Mammary epithelial cell (primary cell): ENCODE measurements at regions not wholly inside any gene's neighbourhood (a gene's known extent, or its start where the extent isn't known, plus 50 kb on each side); places are given as distances from the start of the nearest gene placed in this dataset.

Experiments used
- EZH2 ChIP-seq: IDR thresholded peaks from 2 replicates; pipeline ENCODE4 v1.6.1; 2012; ENCODE audit warnings: low read length, inconsistent platforms, borderline replicate concordance
- TF ChIP-seq, protein P1 (sequence below), 2 donors: IDR thresholded peaks in 1 of 2; conservative IDR thresholded peaks in 1 of 2; 2 replicates each; pipeline ENCODE4 v1.5.1; 2011 to 2012; ENCODE audit warnings: inconsistent platforms in 2 of 2, low read length in 2 of 2, mild to moderate bottlenecking in 2 of 2, control low read depth in 1 of 2, low read depth in 1 of 2; ENCODE audit not compliant: insufficient read depth in 1 of 2; ENCODE audit errors: extremely low read depth in 1 of 2

DNA sequence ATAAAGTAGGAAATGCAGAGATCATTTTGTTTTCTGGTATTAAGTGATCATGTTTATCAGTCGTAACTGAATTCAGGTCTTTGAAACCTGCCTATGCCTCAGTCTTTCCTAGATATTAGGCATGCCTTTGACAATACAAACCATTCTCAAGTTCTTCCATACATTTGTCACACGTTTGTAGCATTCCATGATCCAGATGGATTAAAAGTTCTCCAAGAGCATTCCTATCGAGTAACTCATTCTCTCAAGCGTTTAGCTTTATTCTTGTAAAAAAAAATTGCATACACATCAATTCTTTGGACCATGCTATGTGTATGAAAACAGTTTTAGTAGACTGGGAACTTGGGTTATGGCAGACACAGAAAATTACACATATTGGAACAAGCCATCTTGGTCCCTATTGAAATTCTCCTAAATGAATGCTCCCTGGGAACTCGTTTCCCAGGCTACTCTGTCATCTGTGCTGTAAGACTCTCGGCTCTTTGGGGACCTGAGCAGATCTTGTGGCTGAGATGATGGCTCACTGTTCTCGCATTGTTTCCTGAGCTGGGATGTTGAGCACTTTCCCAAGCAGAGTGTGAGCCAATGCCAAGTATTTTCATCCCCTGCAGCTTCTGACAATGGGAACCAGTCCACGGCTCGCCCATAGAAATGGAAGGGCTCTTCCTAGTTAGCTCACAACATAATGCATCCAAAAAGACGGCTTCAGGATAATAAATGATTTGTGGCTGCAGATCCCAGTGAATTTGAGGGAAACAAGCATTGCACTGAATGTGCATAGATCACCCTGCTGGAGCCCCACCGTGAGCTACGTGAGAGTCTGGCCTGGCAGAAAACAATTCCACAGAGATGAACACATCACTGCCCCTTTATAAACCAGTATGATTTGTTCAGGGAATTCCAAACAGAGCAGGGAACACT lies 230.2 kb downstream of the IRX1 start:
- TF ChIP-seq, protein P1, sequence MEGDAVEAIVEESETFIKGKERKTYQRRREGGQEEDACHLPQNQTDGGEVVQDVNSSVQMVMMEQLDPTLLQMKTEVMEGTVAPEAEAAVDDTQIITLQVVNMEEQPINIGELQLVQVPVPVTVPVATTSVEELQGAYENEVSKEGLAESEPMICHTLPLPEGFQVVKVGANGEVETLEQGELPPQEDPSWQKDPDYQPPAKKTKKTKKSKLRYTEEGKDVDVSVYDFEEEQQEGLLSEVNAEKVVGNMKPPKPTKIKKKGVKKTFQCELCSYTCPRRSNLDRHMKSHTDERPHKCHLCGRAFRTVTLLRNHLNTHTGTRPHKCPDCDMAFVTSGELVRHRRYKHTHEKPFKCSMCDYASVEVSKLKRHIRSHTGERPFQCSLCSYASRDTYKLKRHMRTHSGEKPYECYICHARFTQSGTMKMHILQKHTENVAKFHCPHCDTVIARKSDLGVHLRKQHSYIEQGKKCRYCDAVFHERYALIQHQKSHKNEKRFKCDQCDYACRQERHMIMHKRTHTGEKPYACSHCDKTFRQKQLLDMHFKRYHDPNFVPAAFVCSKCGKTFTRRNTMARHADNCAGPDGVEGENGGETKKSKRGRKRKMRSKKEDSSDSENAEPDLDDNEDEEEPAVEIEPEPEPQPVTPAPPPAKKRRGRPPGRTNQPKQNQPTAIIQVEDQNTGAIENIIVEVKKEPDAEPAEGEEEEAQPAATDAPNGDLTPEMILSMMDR (conservative IDR thresholded peaks at IDR 0.05 in 1 of 2, IDR thresholded peaks at IDR 0.05 in 1 of 2; ENCODE audit: extremely low read depth in 1 of 2, insufficient read depth in 1 of 2, low read depth in 1 of 2, low read length in 2 of 2) = no peak
- TF ChIP-seq EZH2 = no peak
